Transverse colon (tissue), 3 donors: ENCODE measurements at regions not wholly inside any gene's neighbourhood (a gene's known extent, or its start where the extent isn't known, plus 50 kb on each side); places are given as distances from the start of the nearest gene placed in this dataset.

Experiments
- CTCF ChIP-seq, 5 experiments: fragments of 200-600 bp in 3 of 5; fragments of 450-650 bp in 2 of 5; sonication (generic) in 3 of 5; IDR thresholded peaks; 1 replicate in 2 of 5; 2 replicates in 3 of 5; pipeline ENCODE4 v1.5.1; 2016 to 2017; ENCODE audit warnings: antibody characterized with exemption in 5 of 5, inconsistent platforms in 3 of 5, mild to moderate bottlenecking in 2 of 5, moderate library complexity in 1 of 5
- EP300 ChIP-seq: sonication (generic); formaldehyde crosslinking; IDR thresholded peaks from one replicate; pipeline ENCODE4 v1.6.1; 2017; ENCODE audit warnings: antibody characterized with exemption, low read depth
- POLR2A ChIP-seq: fragments of 450-650 bp; IDR thresholded peaks from one replicate; pipeline ENCODE4 v1.6.1; 2016; ENCODE audit warnings: antibody characterized with exemption, mild to moderate bottlenecking, moderate library complexity

- TF ChIP-seq EP300 (no peak), CTCF (IDR thresholded peaks at IDR 0.05) (no peak), POLR2A (no peak)
Measured at GRCh38 chr5:120327180-120327579, 136.9 kb upstream of the PRR16 start.
